SK-N-SH treated with all-trans-retinoic acid at 6 μM for 48 hours (cell line): ENCODE measurements at regions not wholly inside any gene's neighbourhood (a gene's known extent, or its start where the extent isn't known, plus 50 kb on each side); places are given as distances from the start of the nearest gene placed in this dataset.

Source experiments
- ARNTL ChIP-seq: fragments of 450-650 bp; formaldehyde crosslinking; IDR thresholded peaks from 2 replicates; pipeline ENCODE4 v1.5.0; 2020; ENCODE audit warnings: low read depth, mild to moderate bottlenecking, moderate library complexity, borderline replicate concordance
- BACH2 ChIP-seq: fragments of 250-450 bp; sonication (Bioruptor Pico); IDR thresholded peaks from 2 replicates; pipeline ENCODE4 v1.9.0; 2021; ENCODE audit warnings: mild to moderate bottlenecking, borderline replicate concordance
- PPARA ChIP-seq: fragments of 250-450 bp; sonication (Bioruptor Pico); IDR thresholded peaks from 2 replicates; pipeline ENCODE4 v1.5.0; 2020; ENCODE audit warnings: mild to moderate bottlenecking, borderline replicate concordance
- SNAI2 ChIP-seq: fragments of 250-450 bp; sonication (Bioruptor Pico); IDR thresholded peaks from 2 replicates; pipeline ENCODE4 v1.5.0; 2020; ENCODE audit warnings: mild to moderate bottlenecking, moderate library complexity
- ZC3H10 ChIP-seq: fragments of 250-450 bp; sonication (Bioruptor Pico); IDR thresholded peaks from 2 replicates; pipeline ENCODE4 v1.5.1; 2021; ENCODE audit warnings: mild to moderate bottlenecking, moderate library complexity
- ZFP3 ChIP-seq: fragments of 250-450 bp; sonication (Bioruptor Pico); IDR thresholded peaks from 2 replicates; pipeline ENCODE4 v1.5.0; 2020; ENCODE audit warnings: mild to moderate bottlenecking, moderate library complexity
- ZFP30 ChIP-seq: fragments of 450-650 bp; formaldehyde crosslinking; IDR thresholded peaks from 2 replicates; pipeline ENCODE4 v1.5.0; 2022; ENCODE audit warnings: mild to moderate bottlenecking, moderate library complexity
- ZNF565 ChIP-seq: fragments of 450-650 bp; formaldehyde crosslinking; conservative IDR thresholded peaks from 2 replicates; pipeline ENCODE4 v1.5.0; 2020; ENCODE audit warnings: low read depth, mild to moderate bottlenecking, moderate library complexity
- ZNF8 ChIP-seq: fragments of 450-650 bp; formaldehyde crosslinking; IDR thresholded peaks from 2 replicates; pipeline ENCODE4 v1.5.0; 2020; ENCODE audit warnings: mild to moderate bottlenecking, moderate library complexity
- TF ChIP-seq, protein P1 (sequence below): fragments of 250-450 bp; sonication (Bioruptor Pico); IDR thresholded peaks from 2 replicates; pipeline ENCODE4 v1.5.0; 2020; ENCODE audit warnings: mild to moderate bottlenecking, moderate library complexity
- TF ChIP-seq, protein P2 (sequence below): fragments of 250-450 bp; sonication (Bioruptor Pico); IDR thresholded peaks from 2 replicates; pipeline ENCODE4 v1.5.1; 2020; ENCODE audit warnings: low read depth, mild to moderate bottlenecking, moderate library complexity

DNA sequence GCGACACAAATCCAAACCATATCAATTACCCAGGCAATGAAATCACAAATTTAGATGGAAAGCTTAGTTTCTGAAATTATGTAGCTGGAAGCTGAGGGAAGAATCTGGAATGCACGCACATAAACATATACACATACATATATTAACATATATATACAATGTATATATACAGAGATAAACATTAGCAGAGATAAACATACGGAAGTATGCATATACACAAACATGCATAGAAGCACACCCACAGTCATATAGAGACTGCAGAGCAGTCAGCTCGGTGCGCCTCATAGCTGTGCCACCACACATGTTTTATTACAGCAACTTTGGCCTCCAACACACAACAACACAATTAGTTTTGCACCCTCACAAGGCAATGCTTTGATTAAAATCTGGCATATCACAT lies 288.1 kb downstream of the TEX29 start:
- no peak for TF ChIP-seq ZC3H10 (CRISPR knock-in tag)
- no peak for TF ChIP-seq PPARA
- TF ChIP-seq ZFP30, result no peak
- TF ChIP-seq, protein P1, sequence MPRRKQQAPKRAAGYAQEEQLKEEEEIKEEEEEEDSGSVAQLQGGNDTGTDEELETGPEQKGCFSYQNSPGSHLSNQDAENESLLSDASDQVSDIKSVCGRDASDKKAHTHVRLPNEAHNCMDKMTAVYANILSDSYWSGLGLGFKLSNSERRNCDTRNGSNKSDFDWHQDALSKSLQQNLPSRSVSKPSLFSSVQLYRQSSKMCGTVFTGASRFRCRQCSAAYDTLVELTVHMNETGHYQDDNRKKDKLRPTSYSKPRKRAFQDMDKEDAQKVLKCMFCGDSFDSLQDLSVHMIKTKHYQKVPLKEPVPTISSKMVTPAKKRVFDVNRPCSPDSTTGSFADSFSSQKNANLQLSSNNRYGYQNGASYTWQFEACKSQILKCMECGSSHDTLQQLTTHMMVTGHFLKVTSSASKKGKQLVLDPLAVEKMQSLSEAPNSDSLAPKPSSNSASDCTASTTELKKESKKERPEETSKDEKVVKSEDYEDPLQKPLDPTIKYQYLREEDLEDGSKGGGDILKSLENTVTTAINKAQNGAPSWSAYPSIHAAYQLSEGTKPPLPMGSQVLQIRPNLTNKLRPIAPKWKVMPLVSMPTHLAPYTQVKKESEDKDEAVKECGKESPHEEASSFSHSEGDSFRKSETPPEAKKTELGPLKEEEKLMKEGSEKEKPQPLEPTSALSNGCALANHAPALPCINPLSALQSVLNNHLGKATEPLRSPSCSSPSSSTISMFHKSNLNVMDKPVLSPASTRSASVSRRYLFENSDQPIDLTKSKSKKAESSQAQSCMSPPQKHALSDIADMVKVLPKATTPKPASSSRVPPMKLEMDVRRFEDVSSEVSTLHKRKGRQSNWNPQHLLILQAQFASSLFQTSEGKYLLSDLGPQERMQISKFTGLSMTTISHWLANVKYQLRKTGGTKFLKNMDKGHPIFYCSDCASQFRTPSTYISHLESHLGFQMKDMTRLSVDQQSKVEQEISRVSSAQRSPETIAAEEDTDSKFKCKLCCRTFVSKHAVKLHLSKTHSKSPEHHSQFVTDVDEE (CRISPR knock-in tag), result no peak
- no peak for TF ChIP-seq BACH2
- TF ChIP-seq ARNTL (CRISPR knock-in tag), result no peak
- no peak for TF ChIP-seq ZNF565
- TF ChIP-seq SNAI2 (CRISPR knock-in tag), result no peak
- TF ChIP-seq ZFP3 (CRISPR knock-in tag), result no peak
- TF ChIP-seq, protein P2, sequence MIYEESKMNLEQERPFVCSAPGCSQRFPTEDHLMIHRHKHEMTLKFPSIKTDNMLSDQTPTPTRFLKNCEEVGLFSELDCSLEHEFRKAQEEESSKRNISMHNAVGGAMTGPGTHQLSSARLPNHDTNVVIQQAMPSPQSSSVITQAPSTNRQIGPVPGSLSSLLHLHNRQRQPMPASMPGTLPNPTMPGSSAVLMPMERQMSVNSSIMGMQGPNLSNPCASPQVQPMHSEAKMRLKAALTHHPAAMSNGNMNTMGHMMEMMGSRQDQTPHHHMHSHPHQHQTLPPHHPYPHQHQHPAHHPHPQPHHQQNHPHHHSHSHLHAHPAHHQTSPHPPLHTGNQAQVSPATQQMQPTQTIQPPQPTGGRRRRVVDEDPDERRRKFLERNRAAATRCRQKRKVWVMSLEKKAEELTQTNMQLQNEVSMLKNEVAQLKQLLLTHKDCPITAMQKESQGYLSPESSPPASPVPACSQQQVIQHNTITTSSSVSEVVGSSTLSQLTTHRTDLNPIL (CRISPR knock-in tag), result no peak
- TF ChIP-seq ZNF8, result no peak
